GM21529 (cell line): ENCODE measurements at regions not wholly inside any gene's neighbourhood (a gene's known extent, or its start where the extent isn't known, plus 50 kb on each side); places are given as distances from the start of the nearest gene placed in this dataset.
"Not testable (repeated sequence)": the region's sequence is repeated elsewhere in the genome, so short reads cannot be mapped to it uniquely, and the experiment has no call there.

ENCODE experiments used
- ATAC-seq: cut with Tn5 transposase; IDR thresholded peaks from one replicate; pipeline ENCODE4 v1.9.1; 2021; ENCODE audit not compliant: unreplicated experiment

- no peak for ATAC-seq
Measured at GRCh38 chr11:42812361-42812760, 499.4 kb upstream of the API5 start.

- no peak for ATAC-seq
Measured at GRCh38 chr11:42812960-42813359, 498.8 kb upstream of the API5 start.

GRCh38 chr11:42816471-42816870, 495.3 kb upstream of the API5 start:
- no peak for ATAC-seq

GRCh38 chr11:42819126-42819525, 492.7 kb upstream of the API5 start:
- ATAC-seq: no peak

- not testable (repeated sequence) for ATAC-seq
Measured at GRCh38 chr11:42822188-42822587, 489.6 kb upstream of the API5 start.

GRCh38 chr11:42823546-42823945, 488.2 kb upstream of the API5 start:
- ATAC-seq: no peak

- ATAC-seq: no peak
Measured at GRCh38 chr11:42824067-42824466, 487.7 kb upstream of the API5 start.

- ATAC-seq: no peak
Measured at GRCh38 chr11:42825598-42825997, 486.2 kb upstream of the API5 start.

GRCh38 chr11:42827845-42828244, 484.0 kb upstream of the API5 start:
- no peak for ATAC-seq

GRCh38 chr11:42837994-42838393, 473.8 kb upstream of the API5 start:
- ATAC-seq: no peak

GRCh38 chr11:42840176-42840829, 471.5 kb upstream of the API5 start:
- ATAC-seq: no peak

GRCh38 chr11:42840860-42841259, 470.9 kb upstream of the API5 start:
- no peak for ATAC-seq

GRCh38 chr11:42841556-42841955, 470.2 kb upstream of the API5 start:
- ATAC-seq: no peak

GRCh38 chr11:42849362-42849761, 462.4 kb upstream of the API5 start:
- no peak for ATAC-seq

GRCh38 chr11:42857344-42857743, 454.5 kb upstream of the API5 start:
- ATAC-seq: no peak

GRCh38 chr11:42870480-42870879, 441.3 kb upstream of the API5 start:
- no peak for ATAC-seq

- ATAC-seq: not testable (repeated sequence)
Measured at GRCh38 chr11:42873800-42874405, 437.9 kb upstream of the API5 start.

- not testable (repeated sequence) for ATAC-seq
Measured at GRCh38 chr11:42881335-42881734, 430.5 kb upstream of the API5 start.

- no peak for ATAC-seq
Measured at GRCh38 chr11:42890773-42891172, 421.0 kb upstream of the API5 start.

- no peak for ATAC-seq
Measured at GRCh38 chr11:42901084-42901483, 410.7 kb upstream of the API5 start.

GRCh38 chr11:42906226-42906625, 405.6 kb upstream of the API5 start:
- no peak for ATAC-seq

GRCh38 chr11:42913731-42914130, 398.1 kb upstream of the API5 start:
- ATAC-seq: peak; percentile 65

- no peak for ATAC-seq
Measured at GRCh38 chr11:42923651-42924050, 388.1 kb upstream of the API5 start.
